ENCODE measurements at regions not wholly inside any gene's neighbourhood (a gene's known extent, or its start where the extent isn't known, plus 50 kb on each side); places are given as distances from the start of the nearest gene placed in this dataset.

DNA sequence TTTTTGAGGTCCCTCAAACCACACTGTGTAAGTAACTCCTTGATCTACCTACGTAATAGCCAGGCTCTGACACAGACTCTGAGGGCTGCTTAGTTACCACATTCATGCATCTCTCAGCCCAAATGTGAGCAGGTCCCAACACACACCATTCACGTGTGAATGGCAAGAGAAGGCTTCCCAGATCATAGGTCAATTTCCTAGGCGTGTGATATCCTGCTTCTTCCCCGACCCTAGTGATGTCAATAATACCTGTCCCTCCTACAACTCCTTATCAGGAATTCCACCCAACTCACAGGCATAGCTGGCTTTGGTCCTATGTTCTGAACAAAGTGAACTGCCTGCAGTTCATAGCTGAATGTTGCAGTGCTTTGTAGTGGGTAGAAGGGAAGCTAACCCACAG is 334.5 kb downstream of the RFC3 start:
- Histone ChIP-seq H3K9me2 (ENCODE audit: insufficient read depth) (no peaks in the 10 kb centered on the region), H3K36me3 (ENCODE audit: control insufficient read depth in 1 of 2, insufficient read depth in 2 of 2, low read length in 2 of 2) (no peaks in the 10 kb centered on the region), H3K27me3 (ENCODE audit: insufficient read depth, low read length) (no peaks in the 10 kb centered on the region), H3K4me2 (ENCODE audit: low read length) (no peak overlapping the region), H3K4me1 (ENCODE audit: control insufficient read depth in 1 of 2, insufficient read depth in 2 of 2, low read length in 2 of 2) (peaks cover 19 to 31% of the 10 kb centered on the region in 2 experiments), H2AFZ (ENCODE audit: low read depth, low read length, poor library complexity, severe bottlenecking) (no peak overlapping the region), H3K27ac (ENCODE audit: low read depth, low read length) (no peak overlapping the region), H3K9me3 (ENCODE audit: control insufficient read depth in 1 of 2, insufficient read depth in 1 of 2, low read depth in 1 of 2, low read length in 2 of 2) (no peaks in the 10 kb centered on the region), H3K79me2 (ENCODE audit: insufficient read depth, low read length) (no peaks in the 10 kb centered on the region), H4K20me1 (ENCODE audit: insufficient read depth) (no peaks in the 10 kb centered on the region), H3K4me3 (replicated peaks in 1 of 2; ENCODE audit: low read depth in 1 of 2, low read length in 2 of 2) (no peak overlapping the region), H3K9ac (ENCODE audit: low read length) (no peak overlapping the region)
- BruUV-seq (replicated peaks) = no TSS peak
- ChIA-PET RAD21 (ENCODE audit: low non-redundant PET in 1 of 2, low total read pairs in 2 of 2, uncharacterized antibody in 2 of 2, unreplicated experiment in 2 of 2) (no interaction called here), CTCF (no interaction called here), POLR2A (no interaction called here)
- TF ChIP-seq FOSL1 (IDR thresholded peaks at IDR 0.05; ENCODE audit: low read depth) (no peak), ELF1 (IDR thresholded peaks at IDR 0.05; ENCODE audit: borderline replicate concordance, low read depth) (no peak)
- intact Hi-C loops (cut with micrococcal nuclease) = no loop called here
- DNase-seq (ENCODE audit: low read depth, low spot score) (no peak), ATAC-seq (no peak)

DNA sequence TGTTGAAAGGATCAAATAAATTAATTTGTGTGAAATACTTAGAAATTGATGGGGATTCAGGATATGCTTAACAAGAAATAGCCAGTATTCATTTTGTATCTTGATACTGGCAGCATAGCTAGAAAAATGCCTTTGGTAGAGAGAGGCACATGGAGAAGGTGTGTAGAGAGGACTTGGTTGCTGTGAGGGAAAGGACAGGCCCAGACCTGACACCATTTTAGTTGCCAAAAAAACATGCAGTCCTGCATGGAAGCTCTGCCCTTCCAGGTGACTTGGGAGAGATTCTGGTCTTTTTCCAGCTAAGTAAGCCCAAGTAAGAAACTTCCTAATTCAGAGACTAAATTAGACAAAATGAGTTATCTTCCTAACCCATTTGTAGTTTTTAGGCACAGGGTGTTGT is 335.0 kb downstream of the RFC3 start:
- Histone ChIP-seq H2AFZ (ENCODE audit: low read depth, low read length, poor library complexity, severe bottlenecking) (no peak overlapping the region), H3K4me2 (ENCODE audit: low read length) (no peak overlapping the region), H3K9me3 (ENCODE audit: control insufficient read depth in 1 of 2, insufficient read depth in 1 of 2, low read depth in 1 of 2, low read length in 2 of 2) (no peaks in the 10 kb centered on the region), H3K27ac (ENCODE audit: low read depth, low read length) (no peak overlapping the region), H3K4me1 (ENCODE audit: control insufficient read depth in 1 of 2, insufficient read depth in 2 of 2, low read length in 2 of 2) (peaks cover 24 to 37% of the 10 kb centered on the region in 2 experiments), H3K36me3 (ENCODE audit: control insufficient read depth in 1 of 2, insufficient read depth in 2 of 2, low read length in 2 of 2) (no peaks in the 10 kb centered on the region), H3K79me2 (ENCODE audit: insufficient read depth, low read length) (no peaks in the 10 kb centered on the region), H3K4me3 (replicated peaks in 1 of 2; ENCODE audit: low read depth in 1 of 2, low read length in 2 of 2) (no peak overlapping the region), H4K20me1 (ENCODE audit: insufficient read depth) (no peaks in the 10 kb centered on the region), H3K9me2 (ENCODE audit: insufficient read depth) (no peaks in the 10 kb centered on the region), H3K27me3 (ENCODE audit: insufficient read depth, low read length) (no peaks in the 10 kb centered on the region), H3K9ac (ENCODE audit: low read length) (no peak overlapping the region)
- ChIA-PET RAD21 (ENCODE audit: low non-redundant PET in 1 of 2, low total read pairs in 2 of 2, uncharacterized antibody in 2 of 2, unreplicated experiment in 2 of 2) (no interaction called here), POLR2A (no interaction called here), CTCF (no interaction called here)
- no TSS peak for BruUV-seq (replicated peaks)
- DNase-seq (ENCODE audit: low read depth, low spot score) = no peak
- no peak for ATAC-seq
- intact Hi-C loops (cut with micrococcal nuclease) = no loop called here
- TF ChIP-seq CBX3 (IDR thresholded peaks at IDR 0.05; ENCODE audit: low read depth) (no peak), ZNF274 (IDR thresholded peaks at IDR 0.05; ENCODE audit: low read depth, low read length) (no peak), EZH2 (IDR thresholded peaks at IDR 0.05) (no peak), RAD21 (IDR thresholded peaks at IDR 0.05; ENCODE audit: low read depth) (no peak), ELF1 (IDR thresholded peaks at IDR 0.05; ENCODE audit: borderline replicate concordance, low read depth) (no peak), TCF7L2 (IDR thresholded peaks at IDR 0.05; ENCODE audit: borderline replicate concordance, extremely low read depth, insufficient read depth, insufficient read length) (no peak), CEBPB (IDR thresholded peaks at IDR 0.05; ENCODE audit: low read depth) (no peak), FOSL1 (IDR thresholded peaks at IDR 0.05; ENCODE audit: low read depth) (no peak), POLR2A (IDR thresholded peaks at IDR 0.05; ENCODE audit: borderline replicate concordance, extremely low read depth, insufficient read depth, insufficient read length) (no peak)
- TF ChIP-seq, protein P1, sequence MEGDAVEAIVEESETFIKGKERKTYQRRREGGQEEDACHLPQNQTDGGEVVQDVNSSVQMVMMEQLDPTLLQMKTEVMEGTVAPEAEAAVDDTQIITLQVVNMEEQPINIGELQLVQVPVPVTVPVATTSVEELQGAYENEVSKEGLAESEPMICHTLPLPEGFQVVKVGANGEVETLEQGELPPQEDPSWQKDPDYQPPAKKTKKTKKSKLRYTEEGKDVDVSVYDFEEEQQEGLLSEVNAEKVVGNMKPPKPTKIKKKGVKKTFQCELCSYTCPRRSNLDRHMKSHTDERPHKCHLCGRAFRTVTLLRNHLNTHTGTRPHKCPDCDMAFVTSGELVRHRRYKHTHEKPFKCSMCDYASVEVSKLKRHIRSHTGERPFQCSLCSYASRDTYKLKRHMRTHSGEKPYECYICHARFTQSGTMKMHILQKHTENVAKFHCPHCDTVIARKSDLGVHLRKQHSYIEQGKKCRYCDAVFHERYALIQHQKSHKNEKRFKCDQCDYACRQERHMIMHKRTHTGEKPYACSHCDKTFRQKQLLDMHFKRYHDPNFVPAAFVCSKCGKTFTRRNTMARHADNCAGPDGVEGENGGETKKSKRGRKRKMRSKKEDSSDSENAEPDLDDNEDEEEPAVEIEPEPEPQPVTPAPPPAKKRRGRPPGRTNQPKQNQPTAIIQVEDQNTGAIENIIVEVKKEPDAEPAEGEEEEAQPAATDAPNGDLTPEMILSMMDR (IDR thresholded peaks at IDR 0.05 in 2 of 3, conservative IDR thresholded peaks at IDR 0.05 in 1 of 3; ENCODE audit: borderline replicate concordance in 1 of 3, insufficient read depth in 1 of 3, low read depth in 2 of 3, low read length in 2 of 3) = no peak
- TF ChIP-seq, protein P2, sequence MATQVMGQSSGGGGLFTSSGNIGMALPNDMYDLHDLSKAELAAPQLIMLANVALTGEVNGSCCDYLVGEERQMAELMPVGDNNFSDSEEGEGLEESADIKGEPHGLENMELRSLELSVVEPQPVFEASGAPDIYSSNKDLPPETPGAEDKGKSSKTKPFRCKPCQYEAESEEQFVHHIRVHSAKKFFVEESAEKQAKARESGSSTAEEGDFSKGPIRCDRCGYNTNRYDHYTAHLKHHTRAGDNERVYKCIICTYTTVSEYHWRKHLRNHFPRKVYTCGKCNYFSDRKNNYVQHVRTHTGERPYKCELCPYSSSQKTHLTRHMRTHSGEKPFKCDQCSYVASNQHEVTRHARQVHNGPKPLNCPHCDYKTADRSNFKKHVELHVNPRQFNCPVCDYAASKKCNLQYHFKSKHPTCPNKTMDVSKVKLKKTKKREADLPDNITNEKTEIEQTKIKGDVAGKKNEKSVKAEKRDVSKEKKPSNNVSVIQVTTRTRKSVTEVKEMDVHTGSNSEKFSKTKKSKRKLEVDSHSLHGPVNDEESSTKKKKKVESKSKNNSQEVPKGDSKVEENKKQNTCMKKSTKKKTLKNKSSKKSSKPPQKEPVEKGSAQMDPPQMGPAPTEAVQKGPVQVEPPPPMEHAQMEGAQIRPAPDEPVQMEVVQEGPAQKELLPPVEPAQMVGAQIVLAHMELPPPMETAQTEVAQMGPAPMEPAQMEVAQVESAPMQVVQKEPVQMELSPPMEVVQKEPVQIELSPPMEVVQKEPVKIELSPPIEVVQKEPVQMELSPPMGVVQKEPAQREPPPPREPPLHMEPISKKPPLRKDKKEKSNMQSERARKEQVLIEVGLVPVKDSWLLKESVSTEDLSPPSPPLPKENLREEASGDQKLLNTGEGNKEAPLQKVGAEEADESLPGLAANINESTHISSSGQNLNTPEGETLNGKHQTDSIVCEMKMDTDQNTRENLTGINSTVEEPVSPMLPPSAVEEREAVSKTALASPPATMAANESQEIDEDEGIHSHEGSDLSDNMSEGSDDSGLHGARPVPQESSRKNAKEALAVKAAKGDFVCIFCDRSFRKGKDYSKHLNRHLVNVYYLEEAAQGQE (IDR thresholded peaks at IDR 0.05; ENCODE audit: low read depth) = no peak
- TF ChIP-seq, protein P3, sequence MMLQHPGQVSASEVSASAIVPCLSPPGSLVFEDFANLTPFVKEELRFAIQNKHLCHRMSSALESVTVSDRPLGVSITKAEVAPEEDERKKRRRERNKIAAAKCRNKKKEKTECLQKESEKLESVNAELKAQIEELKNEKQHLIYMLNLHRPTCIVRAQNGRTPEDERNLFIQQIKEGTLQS (IDR thresholded peaks at IDR 0.05) = no peak
- TF ChIP-seq, protein P4, sequence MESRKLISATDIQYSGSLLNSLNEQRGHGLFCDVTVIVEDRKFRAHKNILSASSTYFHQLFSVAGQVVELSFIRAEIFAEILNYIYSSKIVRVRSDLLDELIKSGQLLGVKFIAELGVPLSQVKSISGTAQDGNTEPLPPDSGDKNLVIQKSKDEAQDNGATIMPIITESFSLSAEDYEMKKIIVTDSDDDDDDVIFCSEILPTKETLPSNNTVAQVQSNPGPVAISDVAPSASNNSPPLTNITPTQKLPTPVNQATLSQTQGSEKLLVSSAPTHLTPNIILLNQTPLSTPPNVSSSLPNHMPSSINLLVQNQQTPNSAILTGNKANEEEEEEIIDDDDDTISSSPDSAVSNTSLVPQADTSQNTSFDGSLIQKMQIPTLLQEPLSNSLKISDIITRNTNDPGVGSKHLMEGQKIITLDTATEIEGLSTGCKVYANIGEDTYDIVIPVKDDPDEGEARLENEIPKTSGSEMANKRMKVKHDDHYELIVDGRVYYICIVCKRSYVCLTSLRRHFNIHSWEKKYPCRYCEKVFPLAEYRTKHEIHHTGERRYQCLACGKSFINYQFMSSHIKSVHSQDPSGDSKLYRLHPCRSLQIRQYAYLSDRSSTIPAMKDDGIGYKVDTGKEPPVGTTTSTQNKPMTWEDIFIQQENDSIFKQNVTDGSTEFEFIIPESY (IDR thresholded peaks at IDR 0.05; ENCODE audit: extremely low read depth, insufficient replicate concordance, low read length) = no peak
